Natural killer cell treated with Interleukin-12 subunit alpha and Interleukin-12 subunit beta and Interleukin-15 and Interleukin-18, amount 100 ng/mL, for 72 hours (primary cell): ENCODE measurements at regions not wholly inside any gene's neighbourhood (a gene's known extent, or its start where the extent isn't known, plus 50 kb on each side); places are given as distances from the start of the nearest gene placed in this dataset.
"Not testable (repeated sequence)": the region's sequence is repeated elsewhere in the genome, so short reads cannot be mapped to it uniquely, and the experiment has no call there.

ENCODE experiments used
- ATAC-seq, 2 donors: fragments of 150-1000 bp; cut with Tn5 transposase in 1 of 2; sonication (Bioruptor Pico), chemical (Tn5 transposase) in 1 of 2; 2 replicates each; pipeline ENCODE4 v1.10.0; 2021
- DNase-seq: peaks from one replicate; pipeline ENCODE4 v3.0.0; 2022; ENCODE audit warnings: low spot score
- H3K27ac Mint-ChIP-seq, 2 donors: 1 replicate in 1 of 2; 2 replicates in 1 of 2; pipeline ENCODE4 v1.8.0; 2022; ENCODE audit warnings: mixed read lengths in 2 of 2, mild to moderate bottlenecking in 1 of 2, moderate library complexity in 1 of 2
- H3K27me3 Mint-ChIP-seq, 2 donors: 1 replicate in 1 of 2; 2 replicates in 1 of 2; pipeline ENCODE4 v1.8.0; 2022; ENCODE audit warnings: mixed read lengths in 2 of 2
- H3K36me3 Mint-ChIP-seq: one replicate; pipeline ENCODE4 v1.8.0; 2022; ENCODE audit warnings: mixed read lengths
- H3K4me1 Mint-ChIP-seq, 2 donors: 1 replicate in 1 of 2; 2 replicates in 1 of 2; pipeline ENCODE4 v1.8.0; 2022; ENCODE audit warnings: low read depth in 2 of 2, mixed read lengths in 2 of 2, mild to moderate bottlenecking in 1 of 2
- H3K4me3 Mint-ChIP-seq: one replicate; pipeline ENCODE4 v1.8.0; 2022; ENCODE audit warnings: mixed read lengths
- H3K9me3 Mint-ChIP-seq: 2 replicates; pipeline ENCODE4 v1.8.0; 2022; ENCODE audit warnings: mixed read lengths

- Mint-ChIP-seq H3K36me3 (no peaks in the 10 kb centered on the region), H3K4me1 (peaks cover 0 to 6% of the 10 kb centered on the region in 2 donors), H3K4me3 (no peak overlapping the region), H3K27me3 (peaks cover 3 to 8% of the 10 kb centered on the region in 2 donors), H3K9me3 (no peaks in the 10 kb centered on the region), H3K27ac (no peak overlapping the region)
- DNase-seq = no peak
- ATAC-seq = no peak
Measured at GRCh38 chr16:85222155-85222863, 110.0 kb upstream of the CIBAR2 start.

- H3K9me3 Mint-ChIP-seq = no peaks in the 10 kb centered on the region
- no peak for ATAC-seq
Measured at GRCh38 chr16:85225257-85225656, 113.0 kb upstream of the CIBAR2 start.

GRCh38 chr16:85225721-85226120, 113.4 kb upstream of the CIBAR2 start:
- no peak overlapping the region for H3K4me3 Mint-ChIP-seq
- DNase-seq (no peak), ATAC-seq (no peak)
- H3K27ac Mint-ChIP-seq = no peak overlapping the region
- H3K27me3 Mint-ChIP-seq = peaks cover 3 to 5% of the 10 kb centered on the region in 2 donors
- peaks cover 0 to 7% of the 10 kb centered on the region in 2 donors for H3K4me1 Mint-ChIP-seq
- no peaks in the 10 kb centered on the region for H3K9me3 Mint-ChIP-seq
- H3K36me3 Mint-ChIP-seq = no peaks in the 10 kb centered on the region

More at GRCh38 chr16:85225257-85225656, 113.0 kb upstream of the CIBAR2 start:
- H3K36me3 Mint-ChIP-seq = no peaks in the 10 kb centered on the region
- DNase-seq = no peak
- peaks cover 0 to 10% of the 10 kb centered on the region in 2 donors for H3K4me1 Mint-ChIP-seq
- H3K4me3 Mint-ChIP-seq = no peak overlapping the region
- no peak overlapping the region for H3K27ac Mint-ChIP-seq
- peaks cover 3 to 7% of the 10 kb centered on the region in 2 donors for H3K27me3 Mint-ChIP-seq

- ATAC-seq (peak in 1 of 2 donors; percentile 11), DNase-seq (no peak)
- Mint-ChIP-seq H3K9me3 (no peaks in the 10 kb centered on the region), H3K4me1 (peaks cover 0 to 7% of the 10 kb centered on the region in 2 donors), H3K27ac (no peak overlapping the region), H3K36me3 (no peaks in the 10 kb centered on the region), H3K4me3 (no peak overlapping the region), H3K27me3 (peaks cover 7 to 11% of the 10 kb centered on the region in 2 donors)
Measured at GRCh38 chr16:85227084-85227945, 115.0 kb upstream of the CIBAR2 start.

- DNase-seq = no peak
- Mint-ChIP-seq H3K4me3 (no peak overlapping the region), H3K27me3 (peaks cover 7 to 11% of the 10 kb centered on the region in 2 donors), H3K9me3 (no peaks in the 10 kb centered on the region), H3K4me1 (peaks cover 0 to 7% of the 10 kb centered on the region in 2 donors), H3K36me3 (no peaks in the 10 kb centered on the region), H3K27ac (no peak overlapping the region)
- ATAC-seq = peak in 1 of 2 donors; percentile 29
Measured at GRCh38 chr16:85227946-85228862, 115.9 kb upstream of the CIBAR2 start.

- Mint-ChIP-seq H3K4me3 (no peak overlapping the region), H3K27ac (no peak overlapping the region), H3K27me3 (peaks cover 7 to 11% of the 10 kb centered on the region in 2 donors), H3K36me3 (no peaks in the 10 kb centered on the region), H3K9me3 (no peaks in the 10 kb centered on the region), H3K4me1 (peaks cover 0 to 7% of the 10 kb centered on the region in 2 donors)
- no peak for DNase-seq
- no peak for ATAC-seq
Measured at GRCh38 chr16:85228970-85229430, 116.7 kb upstream of the CIBAR2 start.

- ATAC-seq (no peak), DNase-seq (no peak)
- H3K27me3 Mint-ChIP-seq = peaks cover 7 to 11% of the 10 kb centered on the region in 2 donors
- H3K9me3 Mint-ChIP-seq = no peaks in the 10 kb centered on the region
- no peaks in the 10 kb centered on the region for H3K36me3 Mint-ChIP-seq
- no peak overlapping the region for H3K27ac Mint-ChIP-seq
- peaks cover 0 to 7% of the 10 kb centered on the region in 2 donors for H3K4me1 Mint-ChIP-seq
- no peak overlapping the region for H3K4me3 Mint-ChIP-seq
Measured at GRCh38 chr16:85229869-85230462, 117.7 kb upstream of the CIBAR2 start.

- not testable (repeated sequence) for H3K36me3 Mint-ChIP-seq, ATAC-seq, H3K27ac Mint-ChIP-seq, H3K9me3 Mint-ChIP-seq, DNase-seq, H3K4me1 Mint-ChIP-seq
- Mint-ChIP-seq H3K27me3 (peaks cover 7 to 11% of the 10 kb centered on the region in 2 donors), H3K4me3 (peak overlapping the region; percentile 34)
Measured at GRCh38 chr16:85230764-85231383, 118.6 kb upstream of the CIBAR2 start.

GRCh38 chr16:85231959-85232358, 119.7 kb upstream of the CIBAR2 start:
- Mint-ChIP-seq H3K27me3 (peaks cover 9 to 11% of the 10 kb centered on the region in 2 donors), H3K36me3 (no peaks in the 10 kb centered on the region), H3K4me3 (no peak overlapping the region), H3K9me3 (no peaks in the 10 kb centered on the region), H3K27ac (no peak overlapping the region), H3K4me1 (peaks cover 0 to 7% of the 10 kb centered on the region in 2 donors)
- DNase-seq (no peak), ATAC-seq (no peak)

- DNase-seq (no peak), ATAC-seq (no peak)
- peaks cover 0 to 2% of the 10 kb centered on the region in 2 donors for H3K4me1 Mint-ChIP-seq
- H3K27me3 Mint-ChIP-seq = peaks cover 9 to 11% of the 10 kb centered on the region in 2 donors
- no peak overlapping the region for H3K27ac Mint-ChIP-seq
- no peaks in the 10 kb centered on the region for H3K36me3 Mint-ChIP-seq
- no peak overlapping the region for H3K4me3 Mint-ChIP-seq
- no peaks in the 10 kb centered on the region for H3K9me3 Mint-ChIP-seq
Measured at GRCh38 chr16:85232369-85233142, 120.3 kb upstream of the CIBAR2 start.

GRCh38 chr16:85233516-85233915, 121.2 kb upstream of the CIBAR2 start:
- DNase-seq = no peak
- H3K36me3 Mint-ChIP-seq = no peaks in the 10 kb centered on the region
- no peaks in the 10 kb centered on the region for H3K9me3 Mint-ChIP-seq
- H3K4me3 Mint-ChIP-seq = no peak overlapping the region
- H3K27ac Mint-ChIP-seq = no peak overlapping the region
- peaks cover 11 to 12% of the 10 kb centered on the region in 2 donors for H3K27me3 Mint-ChIP-seq
- H3K4me1 Mint-ChIP-seq = no peaks in the 10 kb centered on the region
- no peak for ATAC-seq
